PC-9 (cell line): ENCODE measurements at regions not wholly inside any gene's neighbourhood (a gene's known extent, or its start where the extent isn't known, plus 50 kb on each side); places are given as distances from the start of the nearest gene placed in this dataset.

Source experiments
- EZH2 ChIP-seq: fragments of 200-600 bp; sonication (generic); IDR thresholded peaks from 2 replicates; pipeline ENCODE4 v1.8.0; 2017; ENCODE audit warnings: antibody characterized with exemption, low read depth
- TF ChIP-seq, protein P1 (sequence below): fragments of 200-600 bp; sonication (generic); conservative IDR thresholded peaks from 2 replicates; pipeline ENCODE4 v1.6.1; 2017; ENCODE audit warnings: mixed run types, antibody characterized with exemption, mild to moderate bottlenecking, moderate library complexity

DNA sequence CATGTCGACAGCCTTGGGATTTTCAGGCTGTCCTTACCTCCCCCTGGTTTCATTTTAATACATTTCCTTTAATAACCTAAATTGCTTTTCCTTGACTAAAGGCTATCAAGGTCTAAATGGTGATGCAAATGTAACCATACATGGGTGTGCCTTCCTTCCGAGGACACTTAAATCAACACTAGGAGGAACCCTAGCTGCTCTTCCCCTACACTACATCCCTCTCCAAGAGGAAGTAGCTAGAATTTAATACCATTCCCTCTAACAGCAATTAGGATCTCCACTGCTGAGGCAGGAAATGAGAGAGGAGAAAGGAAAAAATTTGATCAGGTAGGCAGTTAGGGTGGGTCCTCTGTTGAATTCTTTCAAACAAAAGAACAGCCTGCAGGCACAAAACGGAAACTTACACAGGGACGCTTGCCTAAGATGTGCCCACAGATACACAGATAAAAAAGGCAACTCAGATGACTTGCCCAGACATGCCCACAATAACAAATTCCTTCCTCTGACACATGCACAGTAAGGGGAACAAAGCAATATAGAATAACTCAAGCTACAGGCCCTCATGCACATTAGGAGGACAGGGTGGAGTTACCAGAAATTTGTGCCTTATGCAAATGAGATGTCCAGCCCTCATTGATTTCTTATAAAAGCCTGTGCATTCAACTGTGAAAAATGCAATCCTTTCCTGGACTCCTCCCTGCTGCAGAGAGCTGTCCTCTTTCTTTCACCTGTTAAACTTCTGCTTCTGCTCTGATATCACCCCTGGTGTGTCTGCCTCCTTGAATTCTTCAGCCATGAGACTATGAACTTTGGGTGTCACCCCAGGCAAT lies 1024.4 kb upstream of the CADM2 start:
- TF ChIP-seq, protein P1, sequence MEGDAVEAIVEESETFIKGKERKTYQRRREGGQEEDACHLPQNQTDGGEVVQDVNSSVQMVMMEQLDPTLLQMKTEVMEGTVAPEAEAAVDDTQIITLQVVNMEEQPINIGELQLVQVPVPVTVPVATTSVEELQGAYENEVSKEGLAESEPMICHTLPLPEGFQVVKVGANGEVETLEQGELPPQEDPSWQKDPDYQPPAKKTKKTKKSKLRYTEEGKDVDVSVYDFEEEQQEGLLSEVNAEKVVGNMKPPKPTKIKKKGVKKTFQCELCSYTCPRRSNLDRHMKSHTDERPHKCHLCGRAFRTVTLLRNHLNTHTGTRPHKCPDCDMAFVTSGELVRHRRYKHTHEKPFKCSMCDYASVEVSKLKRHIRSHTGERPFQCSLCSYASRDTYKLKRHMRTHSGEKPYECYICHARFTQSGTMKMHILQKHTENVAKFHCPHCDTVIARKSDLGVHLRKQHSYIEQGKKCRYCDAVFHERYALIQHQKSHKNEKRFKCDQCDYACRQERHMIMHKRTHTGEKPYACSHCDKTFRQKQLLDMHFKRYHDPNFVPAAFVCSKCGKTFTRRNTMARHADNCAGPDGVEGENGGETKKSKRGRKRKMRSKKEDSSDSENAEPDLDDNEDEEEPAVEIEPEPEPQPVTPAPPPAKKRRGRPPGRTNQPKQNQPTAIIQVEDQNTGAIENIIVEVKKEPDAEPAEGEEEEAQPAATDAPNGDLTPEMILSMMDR: no peak
- no peak for TF ChIP-seq EZH2
